ENCODE measurements at regions not wholly inside any gene's neighbourhood (a gene's known extent, or its start where the extent isn't known, plus 50 kb on each side); places are given as distances from the start of the nearest gene placed in this dataset.

DNA sequence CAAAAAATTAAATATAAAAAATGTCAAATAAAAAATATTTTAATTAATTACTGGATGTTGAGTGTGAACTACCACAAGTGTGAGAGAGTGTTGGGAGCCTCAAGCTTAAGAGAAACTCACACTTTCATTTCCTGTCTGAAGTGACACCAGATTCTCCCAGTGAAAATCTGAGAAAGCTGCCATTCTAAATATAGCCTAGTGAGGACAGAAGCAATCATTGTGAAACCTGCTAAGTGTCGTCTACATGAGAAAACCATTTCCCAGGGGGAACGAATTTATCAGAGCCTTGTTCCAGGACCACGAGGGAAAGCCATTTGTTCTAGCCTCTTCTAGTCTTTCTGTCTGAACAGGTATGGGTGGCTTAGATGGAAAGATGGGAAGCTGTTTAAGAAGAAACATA, 329.3 kb upstream of the PRMT6 start:
- Histone ChIP-seq H2AFZ (ENCODE audit: low read length) (no peak overlapping the region), H4K20me1 (ENCODE audit: insufficient read depth, low read length) (no peaks in the 10 kb centered on the region), H3K27me3 (ENCODE audit: control insufficient read depth in 1 of 2, insufficient read depth in 2 of 2, low read length in 2 of 2) (no peaks in the 10 kb centered on the region), H3K4me1 (ENCODE audit: insufficient read depth, low read length) (no peaks in the 10 kb centered on the region), H3K9me3 (ENCODE audit: low read length) (peaks cover 45% of the 10 kb centered on the region), H3K36me3 (replicated peaks in 1 of 2; ENCODE audit: control insufficient read depth in 1 of 2, insufficient read depth in 2 of 2, low read length in 2 of 2) (no peaks in the 10 kb centered on the region), H3K79me2 (ENCODE audit: insufficient read depth, low read length) (no peaks in the 10 kb centered on the region), H3K4me2 (ENCODE audit: low read depth, low read length) (no peak overlapping the region), H3K27ac (ENCODE audit: extremely low read length, insufficient read depth, low read length) (no peak overlapping the region), H3K4me3 (replicated peaks in 1 of 3; ENCODE audit: insufficient read depth in 1 of 3, low read depth in 2 of 3, low read length in 3 of 3) (no peak overlapping the region), H3K9ac (ENCODE audit: insufficient read depth, low read depth, low read length) (no peak overlapping the region)
- ATAC-seq (no peak), FAIRE-seq (no peak), DNase-seq (ENCODE audit: low spot score) (no peak)
- no peak for TF ChIP-seq FLYWCH1 (CRISPR knock-in tag; IDR thresholded peaks at IDR 0.05)
- no peak for TF ChIP-seq ATF7 (IDR thresholded peaks at IDR 0.05)
- TF ChIP-seq ATF7 (CRISPR knock-in tag; IDR thresholded peaks at IDR 0.05) = no peak
- in situ Hi-C loops (cut with HindIII; ENCODE audit: extremely low pct_ligation_motif_present, low pct_unique_long_range_greater_than_20kb) (no loop called here), intact Hi-C loops (cut with micrococcal nuclease; ENCODE audit: unreplicated experiment) (no loop called here)
- BruUV-seq (replicated peaks) = no TSS peak
- ChIA-PET CTCF (ENCODE audit: low intra/inter-chr PET ratio, low total read pairs) (no interaction called here), POLR2A (no interaction called here)
- 0% methylated on average over 3 of the region's 3 CpGs for WGBS (ENCODE audit: low lambda C conversion rate)

DNA sequence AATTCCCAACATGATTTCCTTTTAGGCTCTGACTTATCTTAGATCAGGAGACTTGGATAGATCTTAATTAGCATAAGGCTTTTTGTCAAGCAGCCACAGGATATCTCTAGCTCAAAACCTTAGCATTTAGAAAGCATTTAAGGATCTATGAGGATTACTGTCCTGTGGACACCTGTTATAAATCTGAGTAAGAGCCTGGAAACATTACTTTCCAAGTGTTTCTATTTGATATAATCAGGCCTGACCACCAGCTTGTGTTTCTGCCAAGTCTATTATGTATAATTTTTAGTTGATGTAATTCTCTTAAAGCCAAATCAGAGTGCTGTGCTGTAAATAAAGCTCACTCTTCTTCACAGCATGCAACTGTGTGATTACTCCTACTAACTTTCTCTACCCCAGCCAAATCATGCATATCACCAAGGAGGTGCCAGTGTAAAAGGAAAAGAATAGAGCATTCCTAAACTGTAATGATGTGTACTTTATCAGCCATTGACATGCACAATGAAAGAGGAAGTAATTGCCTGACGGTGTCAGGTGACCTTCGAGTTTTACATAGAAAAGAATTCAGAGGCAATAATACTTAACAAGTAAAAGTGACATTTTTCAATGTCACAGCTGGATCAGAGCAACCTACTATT, 309.9 kb upstream of the PRMT6 start:
- CTCF ChIA-PET (ENCODE audit: low intra/inter-chr PET ratio, low total read pairs) = no interaction called here
- Histone ChIP-seq H3K27me3 (ENCODE audit: control insufficient read depth in 1 of 2, insufficient read depth in 2 of 2, low read length in 2 of 2) (no peaks in the 10 kb centered on the region), H3K9me3 (ENCODE audit: low read length) (peaks cover 63% of the 10 kb centered on the region), H3K36me3 (replicated peaks in 1 of 2; ENCODE audit: control insufficient read depth in 1 of 2, insufficient read depth in 2 of 2, low read length in 2 of 2) (no peaks in the 10 kb centered on the region), H3K4me1 (ENCODE audit: insufficient read depth, low read length) (no peaks in the 10 kb centered on the region), H3K4me2 (ENCODE audit: low read depth, low read length) (no peak overlapping the region), H2AFZ (ENCODE audit: low read length) (no peak overlapping the region), H3K27ac (ENCODE audit: extremely low read length, insufficient read depth, low read length) (no peak overlapping the region), H3K4me3 (replicated peaks in 1 of 3; ENCODE audit: insufficient read depth in 1 of 3, low read depth in 2 of 3, low read length in 3 of 3) (no peak overlapping the region), H4K20me1 (ENCODE audit: insufficient read depth, low read length) (no peaks in the 10 kb centered on the region), H3K9ac (ENCODE audit: insufficient read depth, low read depth, low read length) (no peak overlapping the region), H3K79me2 (ENCODE audit: insufficient read depth, low read length) (no peaks in the 10 kb centered on the region)
- BruUV-seq (replicated peaks) = no TSS peak
- FAIRE-seq (no peak), DNase-seq (ENCODE audit: low spot score) (no peak), ATAC-seq (no peak)
- intact Hi-C loops (cut with micrococcal nuclease; ENCODE audit: unreplicated experiment) (no loop called here), in situ Hi-C loops (cut with HindIII; ENCODE audit: extremely low pct_ligation_motif_present, low pct_unique_long_range_greater_than_20kb) (no loop called here)
- WGBS (ENCODE audit: low lambda C conversion rate) = 0% methylated on average over 2 of the region's 2 CpGs
- no peak for TF ChIP-seq POLR2G (IDR thresholded peaks at IDR 0.05; ENCODE audit: low read depth, low read length)
- TF ChIP-seq SETDB1 (CRISPR knock-in tag; IDR thresholded peaks at IDR 0.05; ENCODE audit: borderline replicate concordance) = no peak
- no peak for TF ChIP-seq SMYD3 (CRISPR knock-in tag; IDR thresholded peaks at IDR 0.05)
- TF ChIP-seq IRF2 (CRISPR knock-in tag; IDR thresholded peaks at IDR 0.05) = no peak
- TF ChIP-seq MED8 (CRISPR knock-in tag; IDR thresholded peaks at IDR 0.05; ENCODE audit: insufficient replicate concordance) = no peak
- TF ChIP-seq, protein P1, sequence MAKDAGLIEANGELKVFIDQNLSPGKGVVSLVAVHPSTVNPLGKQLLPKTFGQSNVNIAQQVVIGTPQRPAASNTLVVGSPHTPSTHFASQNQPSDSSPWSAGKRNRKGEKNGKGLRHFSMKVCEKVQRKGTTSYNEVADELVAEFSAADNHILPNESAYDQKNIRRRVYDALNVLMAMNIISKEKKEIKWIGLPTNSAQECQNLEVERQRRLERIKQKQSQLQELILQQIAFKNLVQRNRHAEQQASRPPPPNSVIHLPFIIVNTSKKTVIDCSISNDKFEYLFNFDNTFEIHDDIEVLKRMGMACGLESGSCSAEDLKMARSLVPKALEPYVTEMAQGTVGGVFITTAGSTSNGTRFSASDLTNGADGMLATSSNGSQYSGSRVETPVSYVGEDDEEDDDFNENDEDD (CRISPR knock-in tag; IDR thresholded peaks at IDR 0.05; ENCODE audit: borderline replicate concordance) = no peak
- POLR2A ChIA-PET = no interaction called here
